Neural progenitor cell (in vitro differentiated cells): ENCODE measurements at regions not wholly inside any gene's neighbourhood (a gene's known extent, or its start where the extent isn't known, plus 50 kb on each side); places are given as distances from the start of the nearest gene placed in this dataset.

Source experiments
- DNase-seq: peaks from one replicate; pipeline ENCODE4 v3.0.0-alpha.2; 2016; ENCODE audit warnings: low spot score
- H2AFZ ChIP-seq: fragments of 200-600 bp; sonication (generic); replicated peaks from 2 replicates; pipeline ENCODE4 v1.6.1; 2016; ENCODE audit warnings: antibody characterized with exemption
- H3F3A ChIP-seq: fragments of 200-600 bp; sonication (generic); 2 replicates; pipeline ENCODE4 v1.6.1; 2016; ENCODE audit warnings: antibody characterized with exemption, low read depth
- H3K27ac ChIP-seq: fragments of 200-600 bp; sonication (generic); 2 replicates; pipeline ENCODE4 v1.5.1; 2016; ENCODE audit warnings: mild to moderate bottlenecking
- H3K27me3 ChIP-seq: fragments of 200-600 bp; sonication (generic); 2 replicates; pipeline ENCODE4 v1.6.1; 2016; ENCODE audit warnings: mild to moderate bottlenecking, moderate library complexity
- H3K36me3 ChIP-seq: fragments of 200-600 bp; sonication (generic); 2 replicates; pipeline ENCODE4 v1.5.1; 2016
- H3K4me1 ChIP-seq: fragments of 200-600 bp; sonication (generic); 2 replicates; pipeline ENCODE4 v1.6.1; 2016; ENCODE audit warnings: mixed run types
- H3K4me2 ChIP-seq: fragments of 200-600 bp; sonication (generic); 2 replicates; pipeline ENCODE4 v1.6.1; 2016
- H3K4me3 ChIP-seq: fragments of 200-600 bp; sonication (generic); 2 replicates; pipeline ENCODE4 v1.5.1; 2016
- H3K79me2 ChIP-seq: fragments of 200-600 bp; sonication (generic); 2 replicates; pipeline ENCODE4 v1.6.1; 2016; ENCODE audit warnings: low read depth
- H3K9ac ChIP-seq: fragments of 200-600 bp; sonication (generic); 2 replicates; pipeline ENCODE4 v1.6.1; 2016
- H3K9me3 ChIP-seq: fragments of 200-600 bp; sonication (generic); 2 replicates; pipeline ENCODE4 v1.5.1; 2016; ENCODE audit warnings: low read depth
- H4K20me1 ChIP-seq: fragments of 200-600 bp; sonication (generic); 2 replicates; pipeline ENCODE4 v1.6.1; 2016; ENCODE audit warnings: low read depth
- H3K27ac Mint-ChIP-seq: 3 replicates; pipeline ENCODE4 v1.8.0; 2021; ENCODE audit warnings: mixed read lengths
- H3K27me3 Mint-ChIP-seq: 2 replicates; pipeline ENCODE4 v1.8.0; 2022; ENCODE audit warnings: low read depth, mild to moderate bottlenecking, inconsistent platforms, moderate library complexity, mixed read lengths; ENCODE audit not compliant: insufficient read depth
- H3K36me3 Mint-ChIP-seq: 3 replicates; pipeline ENCODE4 v1.8.0; 2021; ENCODE audit warnings: mixed read lengths
- H3K4me1 Mint-ChIP-seq: 3 replicates; pipeline ENCODE4 v1.8.0; 2021; ENCODE audit warnings: mixed read lengths
- H3K4me3 Mint-ChIP-seq: 3 replicates; pipeline ENCODE4 v1.8.0; 2021; ENCODE audit warnings: mild to moderate bottlenecking, moderate library complexity, mixed read lengths
- H3K9me3 Mint-ChIP-seq: 3 replicates; pipeline ENCODE4 v1.8.0; 2020; ENCODE audit warnings: mixed read lengths
- EZH2 ChIP-seq: fragments of 200-600 bp; sonication (generic); IDR thresholded peaks from 2 replicates; pipeline ENCODE4 v1.6.1; 2017; ENCODE audit warnings: antibody characterized with exemption, mild to moderate bottlenecking, moderate library complexity
- EZH2phosphoT487 ChIP-seq: fragments of 200-600 bp; sonication (generic); IDR thresholded peaks from 2 replicates; pipeline ENCODE4 v1.6.1; 2017; ENCODE audit warnings: antibody characterized with exemption
- TF ChIP-seq, protein P1 (sequence below): fragments of 200-600 bp; sonication (generic); IDR thresholded peaks from 2 replicates; pipeline ENCODE4 v1.5.1; 2017; ENCODE audit warnings: antibody characterized with exemption, mild to moderate bottlenecking

DNA sequence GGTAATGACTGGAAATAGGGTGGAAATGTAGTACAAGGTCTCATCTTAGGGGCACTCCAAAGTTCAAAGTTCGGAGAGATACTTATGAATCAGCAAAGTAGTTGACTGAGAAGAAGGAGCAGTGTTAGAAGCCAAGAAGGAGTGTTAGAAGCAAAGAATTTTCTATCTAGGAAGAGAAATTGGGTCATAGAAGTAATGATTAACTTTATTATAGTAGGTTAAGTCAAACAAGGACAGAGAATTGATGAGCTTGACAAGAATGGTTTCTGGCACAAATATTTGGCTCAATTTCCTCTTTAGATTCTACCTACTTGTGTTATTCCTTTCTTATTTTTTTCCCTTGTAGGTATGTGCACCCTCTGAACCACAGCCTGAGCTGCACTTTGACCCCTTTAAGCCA is 810.5 kb upstream of the LRFN5 start:
- no peak overlapping the region for H3K4me3 ChIP-seq
- H3K27me3 Mint-ChIP-seq, result no peaks in the 10 kb centered on the region
- no peak overlapping the region for H3K27ac Mint-ChIP-seq
- no peak for TF ChIP-seq EZH2phosphoT487
- no peak overlapping the region for H3K27ac ChIP-seq
- H3K4me2 ChIP-seq, result no peak overlapping the region
- DNase-seq, result no peak
- no peaks in the 10 kb centered on the region for H3K79me2 ChIP-seq
- no peaks in the 10 kb centered on the region for H3K36me3 ChIP-seq
- H3K9me3 ChIP-seq, result no peaks in the 10 kb centered on the region
- H3K4me1 Mint-ChIP-seq, result no peaks in the 10 kb centered on the region
- H3K9ac ChIP-seq, result no peak overlapping the region
- no peaks in the 10 kb centered on the region for H3F3A ChIP-seq
- H3K9me3 Mint-ChIP-seq, result no peaks in the 10 kb centered on the region
- no peaks in the 10 kb centered on the region for H3K4me1 ChIP-seq
- no peaks in the 10 kb centered on the region for H3K27me3 ChIP-seq
- H3K4me3 Mint-ChIP-seq, result no peak overlapping the region
- H3K36me3 Mint-ChIP-seq, result no peaks in the 10 kb centered on the region
- no peaks in the 10 kb centered on the region for H4K20me1 ChIP-seq
- H2AFZ ChIP-seq, result no peak overlapping the region

DNA sequence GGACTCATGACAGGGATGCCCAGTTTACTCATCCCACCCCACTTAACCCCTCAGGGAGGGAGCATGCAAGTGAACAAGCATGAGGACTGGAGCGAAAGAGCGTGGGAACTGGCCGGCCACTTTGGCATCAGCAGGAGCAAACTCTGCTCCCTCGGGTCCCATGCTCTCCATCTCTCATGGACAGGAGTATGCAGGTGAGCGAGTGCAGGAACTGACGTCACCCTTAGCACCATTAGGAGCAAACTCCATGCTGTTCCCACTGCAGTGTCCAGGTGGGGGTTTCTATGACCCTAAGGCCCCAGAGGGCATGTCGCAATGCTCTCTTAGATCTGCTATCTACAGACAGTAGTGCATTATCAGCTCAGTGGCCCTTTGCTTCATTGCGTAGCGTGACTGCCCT is 821.8 kb upstream of the LRFN5 start:
- Histone ChIP-seq H3K36me3 (no peaks in the 10 kb centered on the region), H3K27me3 (no peaks in the 10 kb centered on the region), H3K79me2 (no peaks in the 10 kb centered on the region), H3K9me3 (no peaks in the 10 kb centered on the region), H3K27ac (no peak overlapping the region), H4K20me1 (no peaks in the 10 kb centered on the region), H3K4me3 (no peak overlapping the region), H3K9ac (no peak overlapping the region), H2AFZ (no peak overlapping the region), H3K4me1 (no peaks in the 10 kb centered on the region), H3F3A (no peaks in the 10 kb centered on the region), H3K4me2 (no peak overlapping the region)
- Mint-ChIP-seq H3K4me3 (no peak overlapping the region), H3K27me3 (no peaks in the 10 kb centered on the region), H3K9me3 (no peaks in the 10 kb centered on the region), H3K36me3 (no peaks in the 10 kb centered on the region), H3K4me1 (no peaks in the 10 kb centered on the region), H3K27ac (no peak overlapping the region)
- TF ChIP-seq EZH2, result no peak
- TF ChIP-seq EZH2phosphoT487, result no peak
- TF ChIP-seq, protein P1, sequence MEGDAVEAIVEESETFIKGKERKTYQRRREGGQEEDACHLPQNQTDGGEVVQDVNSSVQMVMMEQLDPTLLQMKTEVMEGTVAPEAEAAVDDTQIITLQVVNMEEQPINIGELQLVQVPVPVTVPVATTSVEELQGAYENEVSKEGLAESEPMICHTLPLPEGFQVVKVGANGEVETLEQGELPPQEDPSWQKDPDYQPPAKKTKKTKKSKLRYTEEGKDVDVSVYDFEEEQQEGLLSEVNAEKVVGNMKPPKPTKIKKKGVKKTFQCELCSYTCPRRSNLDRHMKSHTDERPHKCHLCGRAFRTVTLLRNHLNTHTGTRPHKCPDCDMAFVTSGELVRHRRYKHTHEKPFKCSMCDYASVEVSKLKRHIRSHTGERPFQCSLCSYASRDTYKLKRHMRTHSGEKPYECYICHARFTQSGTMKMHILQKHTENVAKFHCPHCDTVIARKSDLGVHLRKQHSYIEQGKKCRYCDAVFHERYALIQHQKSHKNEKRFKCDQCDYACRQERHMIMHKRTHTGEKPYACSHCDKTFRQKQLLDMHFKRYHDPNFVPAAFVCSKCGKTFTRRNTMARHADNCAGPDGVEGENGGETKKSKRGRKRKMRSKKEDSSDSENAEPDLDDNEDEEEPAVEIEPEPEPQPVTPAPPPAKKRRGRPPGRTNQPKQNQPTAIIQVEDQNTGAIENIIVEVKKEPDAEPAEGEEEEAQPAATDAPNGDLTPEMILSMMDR, result no peak
- DNase-seq, result peak; percentile 2

DNA sequence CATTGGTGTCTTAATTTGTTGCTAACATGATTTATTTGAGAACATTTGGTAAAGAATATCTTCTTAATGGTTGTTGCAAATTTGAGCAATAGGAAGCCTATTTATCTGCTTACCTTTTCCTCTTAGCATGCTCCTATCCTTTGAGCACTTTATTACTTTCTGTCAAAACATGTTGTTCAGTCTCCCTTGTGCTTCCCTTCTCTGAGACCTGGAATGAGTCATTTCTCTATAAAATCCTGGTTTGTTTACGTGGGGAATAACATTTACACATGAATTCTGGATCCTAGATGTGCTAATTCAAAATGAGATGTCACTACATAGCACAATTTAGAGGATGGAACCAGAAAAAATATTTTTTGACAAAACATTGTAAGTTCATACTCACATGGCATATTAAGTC is 844.0 kb upstream of the LRFN5 start:
- Mint-ChIP-seq H3K4me1 (no peaks in the 10 kb centered on the region), H3K4me3 (no peak overlapping the region), H3K9me3 (no peaks in the 10 kb centered on the region), H3K36me3 (no peaks in the 10 kb centered on the region), H3K27ac (no peak overlapping the region), H3K27me3 (peaks cover under 1% of the 10 kb centered on the region)
- no peak overlapping the region for H2AFZ ChIP-seq
- no peak for DNase-seq
- H3K27me3 ChIP-seq, result no peaks in the 10 kb centered on the region
- no peak overlapping the region for H3K4me2 ChIP-seq
- no peak overlapping the region for H3K4me3 ChIP-seq
- peaks cover 10% of the 10 kb centered on the region for H3K4me1 ChIP-seq
- no peak overlapping the region for H3K9ac ChIP-seq
- no peaks in the 10 kb centered on the region for H3K9me3 ChIP-seq
- no peaks in the 10 kb centered on the region for H3K79me2 ChIP-seq
- no peaks in the 10 kb centered on the region for H3F3A ChIP-seq
- TF ChIP-seq EZH2phosphoT487, result no peak
- TF ChIP-seq EZH2, result no peak
- TF ChIP-seq, protein P1, result no peak
- no peaks in the 10 kb centered on the region for H3K36me3 ChIP-seq
- no peak overlapping the region for H3K27ac ChIP-seq
- no peaks in the 10 kb centered on the region for H4K20me1 ChIP-seq

DNA sequence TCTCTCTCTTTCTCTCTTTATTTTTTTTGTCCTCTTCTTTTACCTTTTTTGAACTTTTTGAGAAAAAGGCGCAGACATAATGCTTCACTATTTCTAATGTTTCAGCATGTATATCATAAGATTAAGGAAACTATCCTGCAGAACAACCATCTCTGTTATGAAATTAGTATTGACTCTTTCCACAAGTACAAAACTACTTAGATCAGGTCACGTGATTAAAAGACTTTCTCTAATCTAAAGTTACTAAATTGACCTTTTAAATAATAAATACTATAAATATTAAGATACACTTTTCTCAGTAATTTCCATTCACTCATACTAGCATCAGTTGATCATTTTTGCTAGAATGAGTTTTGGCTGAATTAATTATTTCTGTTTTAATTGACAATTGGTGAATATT is 844.5 kb upstream of the LRFN5 start:
- Histone ChIP-seq H3K79me2 (no peaks in the 10 kb centered on the region), H3K36me3 (no peaks in the 10 kb centered on the region), H3K4me1 (peaks cover 10% of the 10 kb centered on the region), H3K4me3 (no peak overlapping the region), H2AFZ (no peak overlapping the region), H3K27me3 (no peaks in the 10 kb centered on the region), H3K9ac (no peak overlapping the region), H3K9me3 (no peaks in the 10 kb centered on the region), H3F3A (no peaks in the 10 kb centered on the region), H3K4me2 (no peak overlapping the region), H3K27ac (no peak overlapping the region), H4K20me1 (no peaks in the 10 kb centered on the region)
- H3K4me3 Mint-ChIP-seq, result no peak overlapping the region
- no peaks in the 10 kb centered on the region for H3K27me3 Mint-ChIP-seq
- no peaks in the 10 kb centered on the region for H3K36me3 Mint-ChIP-seq
- H3K9me3 Mint-ChIP-seq, result no peaks in the 10 kb centered on the region
- H3K27ac Mint-ChIP-seq, result no peak overlapping the region
- TF ChIP-seq, protein P1, result no peak
- TF ChIP-seq EZH2phosphoT487 (no peak), EZH2 (no peak)
- no peaks in the 10 kb centered on the region for H3K4me1 Mint-ChIP-seq
- no peak for DNase-seq
